Karpas-422 (cell line): ENCODE measurements at regions not wholly inside any gene's neighbourhood (a gene's known extent, or its start where the extent isn't known, plus 50 kb on each side); places are given as distances from the start of the nearest gene placed in this dataset.
"Not testable (repeated sequence)": the region's sequence is repeated elsewhere in the genome, so short reads cannot be mapped to it uniquely, and the experiment has no call there.

Experiments
- DNase-seq: peaks from one replicate; pipeline ENCODE4 v3.0.0-alpha.2; 2015
- H2AFZ ChIP-seq: fragments of 200-600 bp; sonication (generic); 2 replicates; pipeline ENCODE4 v1.6.1; 2014; ENCODE audit warnings: antibody characterized with exemption, low read length, mixed read lengths
- H3K27ac ChIP-seq: fragments of 200-600 bp; sonication (generic); 2 replicates; pipeline ENCODE4 v1.5.1; 2014; ENCODE audit warnings: mild to moderate bottlenecking, low read length, moderate library complexity
- H3K27me3 ChIP-seq: fragments of 200-600 bp; sonication (generic); 2 replicates; pipeline ENCODE4 v1.6.1; 2014; ENCODE audit warnings: low read length, mixed read lengths
- H3K36me3 ChIP-seq: fragments of 200-600 bp; sonication (generic); 2 replicates; pipeline ENCODE4 v1.6.1; 2014; ENCODE audit warnings: low read length, mixed read lengths; ENCODE audit not compliant: insufficient read depth
- H3K4me1 ChIP-seq: fragments of 200-600 bp; sonication (generic); 2 replicates; pipeline ENCODE4 v1.6.1; 2014; ENCODE audit warnings: mild to moderate bottlenecking, low read length, mixed read lengths
- H3K4me2 ChIP-seq: fragments of 200-600 bp; sonication (generic); 2 replicates; pipeline ENCODE4 v1.6.1; 2014; ENCODE audit warnings: low read length, low read depth, mild to moderate bottlenecking; ENCODE audit not compliant: poor library complexity, severe bottlenecking
- H3K4me3 ChIP-seq: fragments of 200-600 bp; sonication (generic); 2 replicates; pipeline ENCODE4 v1.5.1; 2014; ENCODE audit warnings: mild to moderate bottlenecking, antibody characterized with exemption, low read length, mixed read lengths
- H3K79me2 ChIP-seq: fragments of 200-600 bp; sonication (generic); 2 replicates; pipeline ENCODE4 v1.6.1; 2014; ENCODE audit warnings: mild to moderate bottlenecking, low read length, mixed read lengths
- H3K9ac ChIP-seq: fragments of 200-600 bp; sonication (generic); 2 replicates; pipeline ENCODE4 v1.6.0; 2014; ENCODE audit warnings: low read length
- H3K9me2 ChIP-seq: fragments of 200-600 bp; sonication (generic), shearing (Covaris generic); replicated peaks from 2 replicates; pipeline ENCODE4 v1.6.0; 2014; ENCODE audit warnings: mild to moderate bottlenecking, low read length, moderate library complexity; ENCODE audit not compliant: insufficient read depth
- H3K9me3 ChIP-seq: fragments of 300-700, 200-600 bp; sonication (generic); 2 replicates; pipeline ENCODE4 v1.6.1; 2014; ENCODE audit warnings: low read length, mixed read lengths
- H4K20me1 ChIP-seq: fragments of 200-600 bp; sonication (generic); 2 replicates; pipeline ENCODE4 v1.6.1; 2014; ENCODE audit warnings: mild to moderate bottlenecking, antibody characterized with exemption, low read length, low read depth; ENCODE audit not compliant: insufficient read depth

DNA sequence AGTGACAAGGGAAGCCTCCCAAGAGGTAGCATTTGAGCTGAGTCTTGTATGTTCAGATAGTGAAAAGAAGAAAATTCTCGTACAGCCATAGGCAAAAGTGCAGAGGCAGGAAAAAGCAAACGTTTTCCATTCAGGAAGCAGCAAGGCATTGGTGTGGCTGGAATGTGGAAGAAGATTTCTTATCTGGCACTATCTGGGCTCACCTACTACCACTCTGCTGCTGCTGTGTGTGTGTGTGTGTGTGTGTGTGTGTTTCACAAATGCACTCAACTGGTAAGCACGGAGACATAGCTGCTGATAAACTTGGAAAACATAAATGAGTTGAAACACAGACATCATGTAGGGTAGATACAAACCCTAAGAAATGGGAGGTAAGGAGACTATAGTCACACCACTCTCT lies 92.8 kb upstream of the ARHGAP42 start:
- Histone ChIP-seq H3K9ac (no peak overlapping the region), H3K9me2 (no peaks in the 10 kb centered on the region), H3K79me2 (no peaks in the 10 kb centered on the region), H4K20me1 (no peaks in the 10 kb centered on the region), H3K27me3 (no peaks in the 10 kb centered on the region), H3K4me1 (no peaks in the 10 kb centered on the region), H3K27ac (no peak overlapping the region), H3K4me2 (no peak overlapping the region), H2AFZ (no peak overlapping the region), H3K9me3 (peaks cover 52% of the 10 kb centered on the region), H3K36me3 (no peaks in the 10 kb centered on the region), H3K4me3 (no peak overlapping the region)
- no peak for DNase-seq

DNA sequence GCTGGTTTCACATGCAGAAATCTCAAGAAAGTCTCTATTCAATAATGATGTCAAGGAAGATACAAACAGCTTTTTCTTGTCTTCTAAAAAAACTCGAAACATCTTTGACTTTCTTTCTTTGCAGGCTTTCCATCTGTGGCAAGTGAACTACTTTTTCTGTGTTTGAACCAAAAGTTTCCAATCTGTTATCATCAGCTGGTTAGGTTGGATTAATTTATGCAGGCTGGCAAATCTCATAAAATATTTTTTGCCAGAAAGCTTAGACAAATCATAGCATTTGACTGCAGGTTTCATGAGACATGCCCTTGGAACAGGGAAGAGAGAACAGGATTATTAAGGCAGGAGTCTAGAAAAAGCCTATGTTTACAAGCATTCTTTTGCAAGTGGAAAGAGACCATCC lies 86.1 kb upstream of the ARHGAP42 start:
- Histone ChIP-seq H3K4me2 (no peak overlapping the region), H3K4me3 (no peak overlapping the region), H3K36me3 (no peaks in the 10 kb centered on the region), H3K9me3 (peaks cover 78% of the 10 kb centered on the region), H3K27ac (no peak overlapping the region), H3K4me1 (no peaks in the 10 kb centered on the region), H3K27me3 (no peaks in the 10 kb centered on the region), H3K9me2 (no peaks in the 10 kb centered on the region), H3K9ac (no peak overlapping the region), H4K20me1 (no peaks in the 10 kb centered on the region), H3K79me2 (no peaks in the 10 kb centered on the region), H2AFZ (no peak overlapping the region)
- DNase-seq, result no peak

DNA sequence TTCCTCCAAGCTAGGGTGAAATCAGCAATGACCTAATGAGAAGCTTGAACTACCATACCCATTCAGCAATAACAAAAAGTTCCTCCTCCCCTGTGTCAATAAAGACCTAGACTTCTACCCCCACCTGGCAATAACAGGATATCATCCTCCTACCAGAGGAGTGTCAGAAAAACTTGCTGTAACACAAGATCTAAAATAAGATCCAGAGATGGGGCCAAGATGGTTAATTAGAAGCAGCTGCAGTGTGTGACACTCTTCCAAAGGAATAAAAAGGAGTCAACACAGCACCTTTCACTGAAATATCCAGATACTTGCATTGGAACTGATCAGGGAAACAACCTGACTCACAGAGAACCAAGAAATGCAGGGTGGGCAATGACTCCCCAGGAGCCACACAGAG lies 84.4 kb upstream of the ARHGAP42 start:
- H3K4me2 ChIP-seq, result no peak overlapping the region

DNA sequence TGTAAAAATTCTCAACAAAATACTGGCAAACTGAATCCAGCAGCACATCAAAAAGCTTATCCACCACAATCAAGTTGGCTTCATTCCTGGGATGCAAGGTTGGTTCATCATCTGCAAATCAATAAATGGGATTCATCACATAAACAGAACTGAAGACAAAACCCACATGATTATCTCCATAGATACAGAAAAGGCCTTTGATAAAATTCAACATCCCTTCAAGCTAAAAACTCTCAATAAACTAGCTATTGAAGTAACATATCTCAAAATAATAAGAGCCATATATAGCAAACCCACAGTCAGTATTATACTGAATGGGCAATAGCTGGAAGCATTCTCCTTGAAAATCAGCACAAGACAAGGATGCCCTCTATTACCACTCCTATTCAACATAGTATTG lies 79.3 kb upstream of the ARHGAP42 start:
- not testable (repeated sequence) for H3K27me3 ChIP-seq, H3K9ac ChIP-seq, H4K20me1 ChIP-seq, H3K36me3 ChIP-seq, H2AFZ ChIP-seq, H3K9me2 ChIP-seq, H3K4me2 ChIP-seq, H3K27ac ChIP-seq, H3K4me3 ChIP-seq, H3K79me2 ChIP-seq, H3K4me1 ChIP-seq, DNase-seq
- H3K9me3 ChIP-seq, result peaks cover 51% of the 10 kb centered on the region

More for the DNA sequence above, 84.4 kb upstream of the ARHGAP42 start:
- H3K79me2 ChIP-seq, result no peaks in the 10 kb centered on the region
- no peak for DNase-seq
- H3K4me3 ChIP-seq, result no peak overlapping the region
- no peak overlapping the region for H3K9ac ChIP-seq
- H3K27ac ChIP-seq, result no peak overlapping the region
- no peaks in the 10 kb centered on the region for H3K4me1 ChIP-seq
- peaks cover 61% of the 10 kb centered on the region for H3K9me3 ChIP-seq
- H3K36me3 ChIP-seq, result no peaks in the 10 kb centered on the region
- no peaks in the 10 kb centered on the region for H3K9me2 ChIP-seq
- no peaks in the 10 kb centered on the region for H3K27me3 ChIP-seq
- H2AFZ ChIP-seq, result no peak overlapping the region
- no peaks in the 10 kb centered on the region for H4K20me1 ChIP-seq

DNA sequence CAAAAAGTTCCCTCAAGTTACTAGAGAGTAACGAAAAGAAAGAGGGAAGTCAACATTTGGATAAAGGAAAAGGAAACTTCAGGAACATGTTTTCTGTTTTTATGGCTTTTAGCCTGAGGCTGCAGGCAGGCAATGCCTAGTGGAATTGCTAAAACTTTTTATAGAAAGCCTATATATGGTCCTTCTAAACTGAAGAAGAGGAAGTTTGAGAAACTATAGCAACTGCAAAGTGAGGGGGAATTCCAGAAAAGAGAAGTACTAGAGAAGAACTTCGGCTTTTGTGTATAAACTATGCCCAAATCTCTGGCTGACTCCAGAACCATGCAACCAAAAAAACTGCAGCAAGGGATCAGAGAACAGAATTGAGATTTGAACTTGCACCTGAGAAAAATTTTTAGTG lies 74.3 kb upstream of the ARHGAP42 start:
- no peaks in the 10 kb centered on the region for H3K9me2 ChIP-seq
- H2AFZ ChIP-seq, result no peak overlapping the region
- H3K4me3 ChIP-seq, result no peak overlapping the region
- peaks cover 41% of the 10 kb centered on the region for H3K9me3 ChIP-seq
- H3K36me3 ChIP-seq, result no peaks in the 10 kb centered on the region
- no peaks in the 10 kb centered on the region for H3K79me2 ChIP-seq
- H3K4me1 ChIP-seq, result no peaks in the 10 kb centered on the region
- H4K20me1 ChIP-seq, result no peaks in the 10 kb centered on the region
- no peak overlapping the region for H3K9ac ChIP-seq
- no peak overlapping the region for H3K27ac ChIP-seq
- H3K4me2 ChIP-seq, result no peak overlapping the region
- H3K27me3 ChIP-seq, result no peaks in the 10 kb centered on the region
- DNase-seq, result no peak

DNA sequence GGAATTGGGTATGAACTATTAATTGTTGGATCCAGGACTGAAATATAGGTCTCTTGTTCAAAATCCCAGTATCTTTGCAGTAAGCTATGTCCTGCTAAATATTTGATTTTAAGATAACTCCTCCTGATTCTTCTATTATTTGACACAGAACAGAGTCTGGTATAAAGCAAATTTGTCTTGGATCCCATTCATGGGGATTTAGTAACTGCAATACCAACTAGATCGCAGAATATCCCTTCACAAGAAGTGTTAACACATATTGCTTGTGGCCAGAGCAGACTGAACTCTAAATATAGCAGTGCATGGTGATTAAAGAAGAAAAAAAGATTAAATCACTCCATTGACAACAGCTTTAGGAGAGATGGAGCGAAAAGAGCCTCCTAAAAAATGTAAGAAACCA lies 68.2 kb upstream of the ARHGAP42 start:
- Histone ChIP-seq H3K79me2 (no peaks in the 10 kb centered on the region), H2AFZ (no peak overlapping the region), H3K4me3 (no peak overlapping the region), H3K36me3 (no peaks in the 10 kb centered on the region), H3K4me2 (no peak overlapping the region), H3K27ac (no peak overlapping the region), H3K9me3 (peaks cover 47% of the 10 kb centered on the region), H3K9ac (no peak overlapping the region), H3K9me2 (no peaks in the 10 kb centered on the region), H3K4me1 (no peaks in the 10 kb centered on the region), H3K27me3 (no peaks in the 10 kb centered on the region), H4K20me1 (no peaks in the 10 kb centered on the region)
- no peak for DNase-seq

DNA sequence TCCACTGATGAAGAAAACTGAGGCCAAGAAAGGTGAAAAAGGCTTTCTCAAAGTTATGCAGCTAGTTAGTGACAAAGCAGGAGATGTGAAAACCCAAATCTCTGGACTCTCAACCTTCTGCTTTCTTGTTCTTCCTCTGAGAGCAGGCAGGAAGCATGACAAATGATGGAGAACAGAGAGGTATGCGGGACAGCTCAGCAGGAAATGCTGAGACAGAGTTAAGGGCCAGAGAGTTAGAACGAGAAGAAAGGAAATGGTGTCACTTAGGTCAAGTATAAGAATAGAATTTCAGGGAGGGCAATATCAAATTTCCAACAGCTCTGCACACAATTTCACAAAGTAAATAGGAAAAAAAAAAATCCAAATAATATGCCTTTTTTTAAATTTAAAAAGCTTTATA lies 67.6 kb upstream of the ARHGAP42 start:
- Histone ChIP-seq H3K9me2 (no peaks in the 10 kb centered on the region), H3K9ac (no peak overlapping the region), H3K27me3 (no peaks in the 10 kb centered on the region), H3K9me3 (peaks cover 51% of the 10 kb centered on the region), H2AFZ (no peak overlapping the region), H3K4me1 (no peaks in the 10 kb centered on the region), H3K4me2 (no peak overlapping the region), H3K4me3 (no peak overlapping the region), H3K36me3 (no peaks in the 10 kb centered on the region), H3K27ac (no peak overlapping the region), H4K20me1 (no peaks in the 10 kb centered on the region), H3K79me2 (no peaks in the 10 kb centered on the region)
- DNase-seq, result no peak

DNA sequence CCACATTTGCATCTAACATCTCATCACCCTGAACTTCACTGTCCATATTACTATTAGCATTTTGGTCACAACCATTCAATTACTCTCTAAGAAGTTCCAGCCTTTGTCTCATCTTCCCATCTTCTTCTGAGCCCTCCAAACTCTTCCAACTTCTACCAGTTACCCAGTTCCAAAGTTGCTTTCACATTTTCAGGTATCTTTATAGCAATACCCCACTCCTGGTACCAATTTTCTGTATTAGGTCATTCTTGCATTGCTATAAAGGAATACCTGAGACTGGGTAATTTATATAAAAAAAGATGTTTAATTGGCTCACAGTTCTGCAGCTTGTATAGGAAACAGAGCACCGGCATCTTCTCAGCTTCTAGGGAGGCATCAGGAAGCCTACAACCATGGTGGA lies 64.7 kb upstream of the ARHGAP42 start:
- Histone ChIP-seq H3K27ac (no peak overlapping the region), H3K36me3 (no peaks in the 10 kb centered on the region)
- no peak for DNase-seq

DNA sequence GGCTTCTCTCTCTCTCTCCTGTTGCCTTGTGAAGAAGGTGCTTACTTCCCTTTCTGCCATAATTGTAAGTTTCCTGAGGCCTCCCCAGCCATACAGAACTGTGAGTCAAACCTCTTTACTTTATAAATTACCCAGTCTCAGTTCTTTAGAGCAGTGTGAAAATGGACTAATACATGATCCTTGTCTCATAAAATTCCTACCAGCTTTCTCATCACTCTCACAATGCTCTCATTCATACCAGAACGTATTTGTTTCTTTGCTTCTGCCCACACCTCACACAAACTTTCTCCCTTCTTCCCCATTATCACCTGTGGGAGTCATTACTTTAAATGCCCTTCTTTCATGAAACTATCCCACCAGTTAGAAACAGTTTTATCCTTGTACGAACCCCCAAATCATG lies 62.7 kb upstream of the ARHGAP42 start:
- Histone ChIP-seq H3K27ac (no peak overlapping the region), H3K4me3 (no peak overlapping the region), H3K4me2 (no peak overlapping the region), H3K9me2 (no peaks in the 10 kb centered on the region), H3K4me1 (no peaks in the 10 kb centered on the region), H2AFZ (no peak overlapping the region), H3K9ac (no peak overlapping the region), H3K9me3 (peaks cover 61% of the 10 kb centered on the region), H4K20me1 (no peaks in the 10 kb centered on the region), H3K79me2 (no peaks in the 10 kb centered on the region), H3K36me3 (no peaks in the 10 kb centered on the region), H3K27me3 (no peaks in the 10 kb centered on the region)
- DNase-seq, result no peak

More for the DNA sequence above, 64.7 kb upstream of the ARHGAP42 start:
- Histone ChIP-seq H4K20me1 (no peaks in the 10 kb centered on the region), H3K79me2 (no peaks in the 10 kb centered on the region), H3K4me1 (no peaks in the 10 kb centered on the region), H3K9me2 (no peaks in the 10 kb centered on the region), H3K4me2 (no peak overlapping the region), H3K4me3 (no peak overlapping the region), H3K9me3 (peaks cover 52% of the 10 kb centered on the region), H3K9ac (no peak overlapping the region), H2AFZ (no peak overlapping the region), H3K27me3 (no peaks in the 10 kb centered on the region)
